Ovary (tissue), 3 donors: ENCODE measurements at regions not wholly inside any gene's neighbourhood (a gene's known extent, or its start where the extent isn't known, plus 50 kb on each side); places are given as distances from the start of the nearest gene placed in this dataset.
"Not testable (repeated sequence)": the region's sequence is repeated elsewhere in the genome, so short reads cannot be mapped to it uniquely, and the experiment has no call there.

ENCODE experiments used
- POLR2A ChIP-seq: fragments of 450-650 bp; IDR thresholded peaks from one replicate; pipeline ENCODE4 v1.6.1; 2017; ENCODE audit warnings: antibody characterized with exemption, mild to moderate bottlenecking, moderate library complexity
- TF ChIP-seq, protein P1 (sequence below), 3 donors: fragments of 450-650 bp in 2 of 3; fragments of 200-600 bp in 1 of 3; IDR thresholded peaks; one replicate each; pipeline versions ENCODE4 v1.5.1 to v1.8.0; 2016 to 2022; ENCODE audit warnings: antibody characterized with exemption in 3 of 3, mild to moderate bottlenecking in 1 of 3
- donor health status: DM: no; HTN: no; CAD: no.

DNA sequence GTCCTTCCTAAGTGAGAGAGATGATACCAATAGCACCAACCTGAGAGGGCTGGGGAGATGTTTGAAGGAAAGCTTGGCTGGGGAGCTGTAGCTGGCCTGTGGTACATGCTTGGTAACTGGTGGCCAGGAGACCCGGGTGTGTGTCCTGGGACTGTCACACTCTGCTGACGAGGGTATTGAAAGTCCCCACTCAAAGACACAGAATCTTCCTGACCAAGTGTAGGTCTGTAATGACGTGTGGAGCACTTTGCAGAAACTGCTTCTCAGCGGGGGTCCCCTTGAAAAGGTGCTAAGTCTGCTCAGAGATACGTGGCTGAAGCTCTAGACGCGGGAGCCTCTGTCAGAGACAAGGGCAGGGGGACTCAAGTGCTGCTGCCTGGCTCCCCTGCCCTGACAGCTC is 230.4 kb upstream of the PLGLB2 start:
- TF ChIP-seq, protein P1, sequence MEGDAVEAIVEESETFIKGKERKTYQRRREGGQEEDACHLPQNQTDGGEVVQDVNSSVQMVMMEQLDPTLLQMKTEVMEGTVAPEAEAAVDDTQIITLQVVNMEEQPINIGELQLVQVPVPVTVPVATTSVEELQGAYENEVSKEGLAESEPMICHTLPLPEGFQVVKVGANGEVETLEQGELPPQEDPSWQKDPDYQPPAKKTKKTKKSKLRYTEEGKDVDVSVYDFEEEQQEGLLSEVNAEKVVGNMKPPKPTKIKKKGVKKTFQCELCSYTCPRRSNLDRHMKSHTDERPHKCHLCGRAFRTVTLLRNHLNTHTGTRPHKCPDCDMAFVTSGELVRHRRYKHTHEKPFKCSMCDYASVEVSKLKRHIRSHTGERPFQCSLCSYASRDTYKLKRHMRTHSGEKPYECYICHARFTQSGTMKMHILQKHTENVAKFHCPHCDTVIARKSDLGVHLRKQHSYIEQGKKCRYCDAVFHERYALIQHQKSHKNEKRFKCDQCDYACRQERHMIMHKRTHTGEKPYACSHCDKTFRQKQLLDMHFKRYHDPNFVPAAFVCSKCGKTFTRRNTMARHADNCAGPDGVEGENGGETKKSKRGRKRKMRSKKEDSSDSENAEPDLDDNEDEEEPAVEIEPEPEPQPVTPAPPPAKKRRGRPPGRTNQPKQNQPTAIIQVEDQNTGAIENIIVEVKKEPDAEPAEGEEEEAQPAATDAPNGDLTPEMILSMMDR (IDR thresholded peaks at IDR 0.05): not testable (repeated sequence)
- not testable (repeated sequence) for TF ChIP-seq POLR2A
